Dedifferentiated amniotic fluid mesenchymal stem cell (primary cell): ENCODE measurements at regions not wholly inside any gene's neighbourhood (a gene's known extent, or its start where the extent isn't known, plus 50 kb on each side); places are given as distances from the start of the nearest gene placed in this dataset.
"Not testable (repeated sequence)": the region's sequence is repeated elsewhere in the genome, so short reads cannot be mapped to it uniquely, and the experiment has no call there.

Experiments used
- DNase-seq: peaks from one replicate; pipeline ENCODE4 v3.0.0-alpha.2; 2016; ENCODE audit errors: extremely low spot score

- DNase-seq: no peak
These were observed 225.3 kb downstream of the ADAMTS15 start for GRCh38 chr11:130673698-130674097.

DNA sequence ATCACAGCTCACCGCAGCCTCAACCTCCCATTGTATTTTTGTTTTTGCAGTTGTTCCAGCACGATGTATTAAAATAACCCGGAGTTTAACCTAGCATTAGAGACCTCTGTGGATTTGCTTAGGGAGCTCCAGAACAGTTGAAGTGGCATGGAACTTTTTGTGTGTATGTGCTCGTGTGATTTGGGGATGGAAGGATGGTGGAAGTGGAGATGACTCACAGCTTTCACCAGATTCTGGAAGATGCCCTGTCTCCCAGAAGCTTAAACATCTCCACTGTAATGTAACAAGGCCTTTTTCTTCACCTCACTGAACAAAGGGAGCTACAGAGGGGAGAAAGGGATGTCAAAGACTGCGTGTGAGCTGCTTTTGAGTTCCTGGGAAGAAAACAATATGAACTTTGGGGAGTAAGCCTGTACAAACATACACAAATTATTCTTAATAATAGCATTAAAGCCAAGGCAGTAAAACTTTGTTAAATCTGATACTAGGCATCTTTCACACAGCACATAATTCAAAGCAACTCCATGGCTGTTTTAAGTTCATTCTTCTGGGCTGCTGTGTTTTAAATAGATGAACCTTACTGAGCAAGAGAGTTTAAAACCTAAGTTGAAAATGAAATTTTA lies 226.4 kb downstream of the ADAMTS15 start:
- DNase-seq: no peak

DNA sequence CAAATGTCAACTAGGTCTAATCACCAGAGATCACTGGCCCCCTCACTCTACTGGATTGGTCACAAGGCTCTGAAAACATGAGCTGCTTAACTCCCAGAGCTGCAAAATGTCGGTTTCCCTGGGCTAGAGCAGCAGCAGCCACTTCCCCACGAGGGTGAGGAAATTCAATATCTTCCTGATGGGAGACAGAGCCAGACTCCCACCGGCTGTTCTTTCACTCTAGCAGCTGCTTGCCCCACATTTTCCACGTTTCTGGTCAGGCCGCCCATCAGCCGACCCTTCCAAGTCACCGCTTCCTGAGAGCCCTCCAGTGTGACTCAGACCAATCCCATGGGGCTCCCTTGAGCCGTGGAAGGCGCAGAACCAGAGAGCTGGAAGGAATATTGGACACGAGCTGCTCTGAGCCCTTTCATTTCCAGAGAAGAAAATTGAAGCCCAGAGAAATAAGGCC lies 227.0 kb downstream of the ADAMTS15 start:
- DNase-seq: peak; percentile 43

DNA sequence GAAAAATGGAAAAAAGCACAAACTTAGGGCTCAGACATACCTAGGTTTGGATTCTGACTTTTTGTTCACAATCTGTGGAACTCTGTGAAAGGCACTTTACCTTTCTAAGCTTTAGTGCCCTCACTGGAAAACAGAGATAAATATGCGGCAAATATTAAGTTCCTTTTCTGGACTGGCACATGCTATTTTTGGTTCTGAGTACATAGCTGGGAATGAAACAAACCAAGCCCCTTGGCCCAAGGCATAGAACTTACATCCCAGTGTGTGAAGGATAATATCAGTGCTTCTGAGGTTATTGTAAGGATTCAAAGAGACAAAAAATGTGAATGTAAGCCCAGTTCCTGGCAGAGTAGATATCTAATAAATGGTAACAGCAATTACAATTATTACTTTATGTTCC lies 227.5 kb downstream of the ADAMTS15 start:
- no peak for DNase-seq

DNA sequence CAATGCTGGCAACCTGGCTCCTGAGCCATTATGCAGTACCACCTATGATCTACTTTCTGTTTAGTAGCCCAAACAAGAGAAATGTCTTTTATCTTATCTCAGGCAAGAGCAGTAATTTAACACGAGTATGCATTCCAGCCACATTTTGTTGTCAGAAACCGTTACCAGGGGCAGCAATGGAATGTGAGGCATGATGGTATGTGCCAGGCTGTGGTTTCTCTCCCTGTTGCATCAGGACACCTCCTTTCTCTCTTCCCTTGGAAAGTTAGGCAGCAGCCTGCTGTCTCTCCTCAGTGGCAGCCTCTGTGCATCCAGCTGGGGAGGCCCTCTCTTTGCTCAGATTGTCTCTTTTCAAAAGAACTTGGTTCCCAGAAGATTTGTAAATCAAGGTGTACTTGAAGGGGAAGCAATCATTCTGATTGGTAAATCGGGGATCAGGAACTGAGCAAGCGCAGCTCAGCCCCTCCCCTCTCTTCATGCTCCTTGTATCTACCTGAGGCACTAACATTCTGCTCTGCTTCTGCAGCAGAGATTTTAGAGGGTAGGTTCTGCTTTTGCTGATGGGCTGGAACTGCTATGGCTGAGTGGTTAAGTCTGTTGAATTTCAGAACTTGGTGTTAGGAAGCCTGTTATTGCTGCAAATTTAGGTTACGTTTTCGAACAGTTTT lies 229.2 kb downstream of the ADAMTS15 start:
- DNase-seq: peak; percentile 96

GRCh38 chr11:130679247-130679646 lies 230.8 kb downstream of the ADAMTS15 start:
- DNase-seq: no peak

GRCh38 chr11:130682471-130682870 lies 233.8 kb downstream of the SNX19 start:
- DNase-seq: not testable (repeated sequence)

- no peak for DNase-seq
These were observed 226.9 kb downstream of the SNX19 start for GRCh38 chr11:130689222-130689908.

DNA sequence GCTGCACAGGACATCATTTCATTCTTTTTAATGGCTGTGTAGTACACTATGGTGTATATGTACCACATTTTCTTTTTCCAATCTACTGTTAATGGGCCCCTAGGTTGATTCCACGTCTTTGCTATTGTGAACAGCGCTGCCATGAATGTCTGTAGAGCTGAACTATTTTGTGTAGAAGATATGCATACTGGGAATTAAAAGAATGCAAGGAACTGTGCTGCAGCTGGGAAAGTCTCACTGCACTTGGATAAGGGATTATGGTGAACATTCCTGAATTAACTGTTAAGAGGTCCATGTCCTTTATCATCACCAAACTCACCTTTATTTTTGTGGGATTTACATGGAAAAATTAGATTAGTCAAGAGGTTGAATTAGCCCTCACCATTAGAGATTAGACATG lies 224.7 kb downstream of the SNX19 start:
- DNase-seq: no peak

- peak; percentile 42 for DNase-seq
These were observed 224.1 kb downstream of the SNX19 start for GRCh38 chr11:130692220-130692619.

DNA sequence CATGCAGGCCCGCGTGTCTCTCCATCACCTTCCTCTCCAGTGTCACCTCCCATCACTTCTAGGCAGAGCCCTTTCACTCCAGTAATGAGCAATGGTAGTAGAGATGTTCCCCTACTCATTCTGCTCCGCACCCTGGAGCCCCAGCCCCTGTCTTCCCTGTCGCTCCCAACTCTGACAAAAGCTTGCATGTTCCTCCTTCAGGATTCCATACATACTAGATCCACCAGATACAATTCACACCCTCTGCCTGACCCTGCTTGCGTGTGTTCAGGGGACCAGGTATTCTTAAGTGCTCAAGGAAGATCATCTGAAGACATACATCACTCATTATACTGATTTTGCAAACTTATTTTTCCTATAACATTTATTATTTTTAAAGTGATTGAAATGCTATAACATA lies 222.7 kb downstream of the SNX19 start:
- no peak for DNase-seq

- DNase-seq: no peak
These were observed 221.7 kb downstream of the SNX19 start for GRCh38 chr11:130694488-130695045.

GRCh38 chr11:130698174-130698573 lies 218.1 kb downstream of the SNX19 start:
- DNase-seq: no peak

- DNase-seq: no peak
These were observed 216.7 kb downstream of the SNX19 start for GRCh38 chr11:130699561-130699960.

DNA sequence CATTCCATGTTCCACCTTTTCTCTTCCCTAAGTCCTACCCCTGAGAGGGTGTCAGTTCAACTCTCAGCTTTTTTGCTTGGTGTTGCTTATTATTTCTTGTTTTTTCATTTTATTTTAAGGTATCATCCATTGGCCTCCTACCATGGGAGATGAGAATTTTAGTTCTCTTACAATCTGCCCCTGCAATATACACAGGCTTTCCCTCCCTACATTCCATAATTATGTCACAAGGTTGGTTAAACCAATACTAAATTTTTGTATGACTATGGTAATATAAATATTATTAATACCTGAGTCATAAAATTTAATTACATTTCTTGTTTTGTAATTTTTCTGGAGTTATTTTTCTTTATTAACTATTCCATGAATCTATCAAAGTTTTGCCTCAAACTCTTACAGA lies 216.2 kb downstream of the SNX19 start:
- DNase-seq: no peak

DNA sequence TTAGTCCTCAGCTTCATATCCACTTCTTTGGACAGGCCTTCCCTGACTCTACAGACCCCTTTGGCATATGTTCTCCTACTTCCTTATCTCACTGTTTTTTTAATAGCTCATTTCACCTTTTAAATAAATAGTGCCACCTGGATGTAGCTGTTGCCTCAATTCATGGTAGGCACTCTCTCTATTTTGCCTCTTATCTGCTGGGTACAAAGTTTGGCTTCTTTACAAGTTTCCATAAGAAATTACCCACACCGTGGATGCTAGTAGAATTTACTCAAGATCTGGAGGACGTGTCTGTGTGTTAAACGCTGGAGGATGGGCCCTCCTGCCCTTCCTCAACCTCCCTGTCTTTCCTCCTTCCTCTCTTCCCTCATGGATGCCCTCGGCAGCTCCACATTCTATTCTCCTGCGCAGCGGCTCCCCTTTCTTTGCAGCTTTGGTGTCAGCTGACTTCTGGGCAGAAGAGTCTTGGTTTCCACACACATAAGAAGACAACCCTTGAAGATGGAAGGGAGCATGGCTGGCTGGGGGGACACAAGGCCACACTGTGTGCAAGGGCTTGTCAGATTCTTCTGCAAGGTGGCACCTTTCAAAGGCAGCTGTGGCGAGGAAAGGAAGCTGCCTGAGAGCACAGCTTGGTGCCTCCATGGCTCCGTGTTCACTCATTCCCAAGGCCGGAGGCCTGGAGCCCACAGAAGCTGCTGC lies 212.6 kb downstream of the SNX19 start:
- DNase-seq: no peak

DNA sequence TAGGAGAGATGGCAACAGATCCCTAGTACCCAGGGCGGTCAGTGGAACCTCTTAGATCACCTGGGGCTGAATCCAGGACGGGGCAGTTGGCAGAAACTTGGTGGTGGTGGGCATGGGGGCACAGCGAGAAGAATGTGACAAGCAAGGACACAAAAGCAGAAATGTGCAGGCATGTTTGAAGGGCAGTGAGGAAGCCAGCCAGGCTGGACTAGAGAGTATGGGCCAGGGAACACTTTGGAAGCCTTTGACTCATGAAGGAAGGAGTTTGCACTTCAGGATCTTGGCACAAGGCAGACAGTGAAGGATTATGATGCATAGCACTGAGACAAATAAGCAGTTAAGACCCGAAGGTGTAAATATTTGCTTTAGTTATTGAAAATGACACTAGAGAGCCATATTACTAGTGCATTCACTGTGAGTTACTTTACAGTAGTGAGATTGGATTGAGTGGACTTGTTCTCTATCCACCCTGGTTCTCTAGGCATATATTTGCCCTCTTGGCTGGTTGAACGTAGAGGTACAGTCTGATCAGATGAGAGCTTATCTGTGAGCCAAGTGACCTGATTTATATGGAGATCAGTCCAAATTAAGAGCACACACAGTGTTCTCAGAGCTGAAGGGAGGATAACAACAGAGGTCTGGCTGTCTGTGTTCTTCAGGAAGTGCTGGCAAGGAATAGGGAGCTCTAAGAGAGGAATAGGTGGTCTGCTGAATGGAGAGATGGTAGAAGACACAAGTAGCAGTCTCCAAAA lies 210.4 kb downstream of the SNX19 start:
- DNase-seq: no peak

- no peak for DNase-seq
These were observed 209.7 kb downstream of the SNX19 start for GRCh38 chr11:130706572-130706971.

- no peak for DNase-seq
These were observed 209.1 kb downstream of the SNX19 start for GRCh38 chr11:130707217-130707616.

- no peak for DNase-seq
These were observed 206.7 kb downstream of the SNX19 start for GRCh38 chr11:130709531-130709930.

GRCh38 chr11:130710021-130710420 lies 206.3 kb downstream of the SNX19 start:
- no peak for DNase-seq
